T-helper 1 cell treated with Interleukin-12 subunit alpha and Interleukin-12 subunit beta and Interleukin-4 antibody, amounts not matched to agents 30 μg/mL and 1 μg/mL, for 36 hours (primary cell): ENCODE measurements at regions not wholly inside any gene's neighbourhood (a gene's known extent, or its start where the extent isn't known, plus 50 kb on each side); places are given as distances from the start of the nearest gene placed in this dataset.
"Not testable (repeated sequence)": the region's sequence is repeated elsewhere in the genome, so short reads cannot be mapped to it uniquely, and the experiment has no call there.

Source experiments
- H3K27ac Mint-ChIP-seq: one replicate; pipeline ENCODE4 v1.8.0; 2021; ENCODE audit warnings: mild to moderate bottlenecking, mixed read lengths
- H3K27me3 Mint-ChIP-seq: one replicate; pipeline ENCODE4 v1.8.0; 2021; ENCODE audit warnings: low read depth, mixed read lengths
- H3K36me3 Mint-ChIP-seq: one replicate; pipeline ENCODE4 v1.8.0; 2021; ENCODE audit warnings: low read depth, mixed read lengths
- H3K4me1 Mint-ChIP-seq: one replicate; pipeline ENCODE4 v1.8.0; 2021; ENCODE audit warnings: low read depth, mixed read lengths
- H3K4me3 Mint-ChIP-seq: one replicate; pipeline ENCODE4 v1.8.0; 2021; ENCODE audit warnings: mild to moderate bottlenecking, moderate library complexity, mixed read lengths
- H3K9me3 Mint-ChIP-seq: one replicate; pipeline ENCODE4 v1.8.0; 2021; ENCODE audit warnings: mixed read lengths

DNA sequence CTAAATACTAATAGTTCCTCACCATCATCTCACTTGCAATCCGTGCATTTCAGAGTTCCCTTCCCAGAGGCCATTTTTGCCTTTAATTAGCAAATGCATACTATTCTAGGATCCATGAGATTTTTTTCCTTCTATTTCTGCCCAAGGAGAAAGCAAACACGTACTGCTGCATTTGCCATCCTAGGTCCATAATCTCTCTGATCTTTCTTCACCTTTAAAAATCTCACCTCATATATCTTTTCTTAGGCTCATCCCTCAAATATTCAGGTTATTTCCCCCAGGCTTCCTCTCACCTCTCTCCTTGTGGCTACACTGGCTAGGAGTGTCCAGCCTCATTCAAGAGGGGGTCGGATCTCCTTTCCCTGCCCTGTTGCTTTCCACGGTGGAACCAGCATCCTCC lies 338.6 kb downstream of the SETD4 start:
- Mint-ChIP-seq H3K36me3 (no peaks in the 10 kb centered on the region), H3K4me1 (no peaks in the 10 kb centered on the region), H3K9me3 (peaks cover 8% of the 10 kb centered on the region), H3K27me3 (peaks cover 5% of the 10 kb centered on the region), H3K4me3 (no peak overlapping the region), H3K27ac (no peak overlapping the region)

- peaks cover 9% of the 10 kb centered on the region for H3K27me3 Mint-ChIP-seq
- H3K9me3 Mint-ChIP-seq = peaks cover 5% of the 10 kb centered on the region
- no peaks in the 10 kb centered on the region for H3K36me3 Mint-ChIP-seq
- no peaks in the 10 kb centered on the region for H3K4me1 Mint-ChIP-seq
- no peak overlapping the region for H3K4me3 Mint-ChIP-seq
- no peak overlapping the region for H3K27ac Mint-ChIP-seq
Observed at GRCh38 chr21:35720208-35720731, 340.1 kb downstream of the SETD4 start.

GRCh38 chr21:35719080-35719479 lies 341.2 kb downstream of the SETD4 start:
- Mint-ChIP-seq H3K36me3 (no peaks in the 10 kb centered on the region), H3K4me1 (no peaks in the 10 kb centered on the region), H3K27ac (no peak overlapping the region), H3K4me3 (no peak overlapping the region), H3K9me3 (no peaks in the 10 kb centered on the region), H3K27me3 (peaks cover 13% of the 10 kb centered on the region)

DNA sequence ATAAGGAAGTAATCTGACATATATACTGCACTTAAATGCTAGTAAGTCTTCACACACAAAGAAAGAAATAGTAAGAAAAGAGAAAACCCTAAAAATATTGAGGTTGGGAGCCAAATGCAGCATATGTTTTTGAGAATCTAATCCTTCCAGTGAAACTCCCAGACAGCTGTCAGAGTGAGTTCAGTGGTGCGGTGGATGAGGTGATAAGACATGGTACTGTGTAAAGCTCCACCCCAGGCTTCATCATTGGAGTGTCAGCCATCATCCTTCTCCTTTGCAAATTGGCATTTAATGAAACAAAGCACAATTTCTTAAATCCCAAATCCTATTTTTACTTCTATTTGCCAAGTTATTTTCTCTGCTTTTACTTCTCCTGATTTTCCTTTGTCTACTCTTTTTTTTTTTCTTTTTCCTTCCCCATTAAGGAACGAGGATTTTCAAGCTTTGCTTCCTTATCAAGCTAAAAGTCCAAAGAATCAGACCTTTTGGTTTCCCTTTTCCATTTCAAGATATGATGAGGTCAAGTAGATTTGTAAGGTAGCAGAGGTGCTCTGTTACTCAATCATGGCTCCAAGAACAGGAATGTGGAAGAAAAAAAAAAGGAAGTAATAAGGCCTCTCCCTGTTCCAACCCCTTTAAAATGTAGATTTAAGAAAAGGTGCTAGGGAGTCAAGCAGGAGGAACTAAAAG lies 343.3 kb downstream of the SETD4 start:
- H3K36me3 Mint-ChIP-seq = no peaks in the 10 kb centered on the region

DNA sequence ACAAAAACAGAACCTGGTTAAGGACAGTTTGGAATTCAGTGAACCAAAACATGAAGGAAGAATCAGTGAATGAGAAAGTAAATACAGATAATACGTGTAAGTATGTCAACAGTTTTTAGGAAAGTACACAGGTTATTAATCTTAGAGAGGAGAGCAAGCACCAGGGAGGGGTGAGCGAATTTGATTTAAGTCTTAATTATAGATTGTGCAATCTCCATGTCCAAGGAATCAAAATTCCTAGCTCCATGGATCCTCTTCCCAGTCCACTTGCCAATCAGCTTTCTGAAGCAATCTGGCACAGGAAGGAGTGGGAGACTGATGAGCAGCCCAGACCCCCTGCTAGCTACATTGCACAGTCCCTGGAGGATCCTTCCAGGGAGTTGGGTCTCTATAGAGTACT lies 346.4 kb downstream of the SETD4 start:
- Mint-ChIP-seq H3K36me3 (no peaks in the 10 kb centered on the region), H3K27me3 (peaks cover 14% of the 10 kb centered on the region), H3K4me1 (no peaks in the 10 kb centered on the region), H3K27ac (no peak overlapping the region), H3K4me3 (no peak overlapping the region), H3K9me3 (no peaks in the 10 kb centered on the region)

More for the DNA sequence above, 343.3 kb downstream of the SETD4 start:
- Mint-ChIP-seq H3K27ac (no peak overlapping the region), H3K4me1 (no peaks in the 10 kb centered on the region), H3K27me3 (peaks cover 8% of the 10 kb centered on the region), H3K4me3 (no peak overlapping the region), H3K9me3 (no peaks in the 10 kb centered on the region)

DNA sequence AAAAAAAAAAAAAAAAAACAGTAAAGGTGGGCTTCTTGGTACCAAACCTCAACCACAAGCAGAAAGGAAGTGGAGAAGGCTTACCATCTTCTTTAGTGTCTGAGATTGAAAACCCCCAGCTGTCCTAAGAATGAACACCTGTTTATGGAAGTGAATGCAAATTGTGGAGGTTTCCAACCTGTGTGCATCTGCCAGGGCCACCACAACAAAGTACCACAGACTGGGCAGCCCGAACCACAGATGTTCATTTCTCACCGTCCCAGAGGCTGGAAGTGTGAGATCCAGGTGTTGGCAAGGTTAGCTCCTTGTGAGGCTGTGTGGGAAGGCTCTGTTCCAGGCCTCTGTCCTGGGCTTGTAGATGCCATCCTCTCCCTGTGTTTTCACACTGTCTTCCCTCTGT lies 348.7 kb downstream of the SETD4 start:
- H3K4me3 Mint-ChIP-seq = no peak overlapping the region
- H3K27me3 Mint-ChIP-seq = peaks cover 18% of the 10 kb centered on the region
- no peak overlapping the region for H3K27ac Mint-ChIP-seq
- no peaks in the 10 kb centered on the region for H3K36me3 Mint-ChIP-seq
- H3K9me3 Mint-ChIP-seq = no peaks in the 10 kb centered on the region
- no peaks in the 10 kb centered on the region for H3K4me1 Mint-ChIP-seq

- H3K4me3 Mint-ChIP-seq = no peak overlapping the region
- H3K27ac Mint-ChIP-seq = no peak overlapping the region
- no peaks in the 10 kb centered on the region for H3K36me3 Mint-ChIP-seq
- H3K27me3 Mint-ChIP-seq = peaks cover 17% of the 10 kb centered on the region
- no peaks in the 10 kb centered on the region for H3K4me1 Mint-ChIP-seq
- H3K9me3 Mint-ChIP-seq = no peaks in the 10 kb centered on the region
Observed at GRCh38 chr21:35711213-35711612, 349.1 kb downstream of the SETD4 start.

GRCh38 chr21:35709990-35710389 lies 350.3 kb downstream of the SETD4 start:
- H3K27me3 Mint-ChIP-seq = peaks cover 11% of the 10 kb centered on the region
- H3K9me3 Mint-ChIP-seq, H3K4me3 Mint-ChIP-seq, H3K36me3 Mint-ChIP-seq, H3K4me1 Mint-ChIP-seq, H3K27ac Mint-ChIP-seq: not testable (repeated sequence)

GRCh38 chr21:35705888-35706287 lies 354.4 kb downstream of the SETD4 start:
- Mint-ChIP-seq H3K27ac (no peak overlapping the region), H3K4me1 (no peaks in the 10 kb centered on the region), H3K9me3 (no peaks in the 10 kb centered on the region), H3K4me3 (no peak overlapping the region), H3K27me3 (peaks cover 18% of the 10 kb centered on the region), H3K36me3 (no peaks in the 10 kb centered on the region)

GRCh38 chr21:35705237-35705887 lies 355.0 kb downstream of the SETD4 start:
- H3K9me3 Mint-ChIP-seq = no peaks in the 10 kb centered on the region
- H3K36me3 Mint-ChIP-seq = no peaks in the 10 kb centered on the region
- H3K4me1 Mint-ChIP-seq = no peaks in the 10 kb centered on the region
- H3K27me3 Mint-ChIP-seq = peaks cover 16% of the 10 kb centered on the region
- H3K4me3 Mint-ChIP-seq = no peak overlapping the region
- no peak overlapping the region for H3K27ac Mint-ChIP-seq

DNA sequence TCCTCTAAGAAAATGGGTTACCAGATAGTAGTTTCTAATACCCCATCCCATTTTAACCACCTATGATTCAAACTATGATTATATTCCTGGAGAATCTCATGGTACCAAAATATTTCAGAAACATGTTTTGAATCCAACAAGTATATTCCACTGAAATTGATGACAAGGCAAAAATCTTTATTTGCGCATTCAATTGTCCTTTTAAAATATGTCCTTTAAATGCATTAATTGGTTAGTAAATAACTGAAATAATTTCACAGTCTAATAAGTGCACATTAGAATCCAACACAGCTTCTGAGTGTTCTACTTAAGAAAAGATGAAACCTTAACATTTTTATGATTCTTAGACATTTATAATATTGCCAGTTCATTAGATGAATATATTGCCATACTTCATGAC lies 356.6 kb downstream of the SETD4 start:
- H3K9me3 Mint-ChIP-seq = no peaks in the 10 kb centered on the region
- no peak overlapping the region for H3K4me3 Mint-ChIP-seq
- H3K27ac Mint-ChIP-seq = no peak overlapping the region
- H3K36me3 Mint-ChIP-seq = no peaks in the 10 kb centered on the region
- peaks cover 13% of the 10 kb centered on the region for H3K27me3 Mint-ChIP-seq
- no peaks in the 10 kb centered on the region for H3K4me1 Mint-ChIP-seq

DNA sequence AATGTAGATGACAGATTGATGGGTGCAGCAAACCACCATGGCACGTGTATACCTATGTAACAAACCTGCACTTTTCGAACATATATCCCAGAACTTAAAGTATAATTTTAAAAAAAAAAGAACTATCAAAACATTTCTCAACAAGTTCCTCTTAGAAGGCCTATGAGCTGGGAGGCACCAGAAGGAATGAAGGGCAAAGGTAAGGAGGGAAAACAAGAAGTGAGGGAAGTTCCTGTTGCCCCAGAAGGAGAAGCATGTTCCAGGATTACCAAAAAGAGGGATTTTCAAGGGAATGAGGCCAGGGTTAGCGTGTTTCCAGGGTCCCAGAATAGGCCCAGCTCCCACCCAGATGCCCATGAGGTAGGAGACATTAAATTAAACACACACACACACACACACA lies 361.0 kb downstream of the SETD4 start:
- Mint-ChIP-seq H3K27me3 (peaks cover 11% of the 10 kb centered on the region), H3K4me1 (no peaks in the 10 kb centered on the region), H3K27ac (no peak overlapping the region), H3K9me3 (no peaks in the 10 kb centered on the region), H3K36me3 (no peaks in the 10 kb centered on the region), H3K4me3 (no peak overlapping the region)

- H3K36me3 Mint-ChIP-seq = no peaks in the 10 kb centered on the region
- H3K27me3 Mint-ChIP-seq = peaks cover 6% of the 10 kb centered on the region
- no peak overlapping the region for H3K27ac Mint-ChIP-seq
- H3K4me3 Mint-ChIP-seq = no peak overlapping the region
- H3K9me3 Mint-ChIP-seq = no peaks in the 10 kb centered on the region
- H3K4me1 Mint-ChIP-seq = no peaks in the 10 kb centered on the region
Observed at GRCh38 chr21:35697321-35697808, 363.0 kb downstream of the SETD4 start.

DNA sequence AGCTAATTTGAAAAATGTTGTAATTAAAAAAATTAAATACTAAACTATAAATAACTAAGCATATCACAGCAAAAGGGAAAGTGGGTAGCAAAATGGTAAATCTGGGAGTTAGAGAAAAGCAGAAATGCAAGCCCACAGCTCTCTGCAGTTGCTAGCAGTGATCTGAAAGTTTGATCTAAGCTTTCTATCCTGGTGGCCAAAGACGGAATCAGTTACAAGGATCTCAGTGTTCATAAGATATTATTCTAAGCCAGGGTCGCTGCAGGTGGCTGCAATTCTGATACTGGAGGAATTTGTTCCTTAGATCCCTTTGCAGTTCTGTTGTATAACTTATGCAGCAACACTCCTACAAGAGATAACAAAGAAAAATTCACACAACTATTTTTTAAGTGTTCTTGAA lies 363.7 kb downstream of the SETD4 start:
- Mint-ChIP-seq H3K36me3 (no peaks in the 10 kb centered on the region), H3K9me3 (no peaks in the 10 kb centered on the region), H3K27me3 (peaks cover 6% of the 10 kb centered on the region), H3K4me1 (no peaks in the 10 kb centered on the region), H3K27ac (no peak overlapping the region), H3K4me3 (no peak overlapping the region)

DNA sequence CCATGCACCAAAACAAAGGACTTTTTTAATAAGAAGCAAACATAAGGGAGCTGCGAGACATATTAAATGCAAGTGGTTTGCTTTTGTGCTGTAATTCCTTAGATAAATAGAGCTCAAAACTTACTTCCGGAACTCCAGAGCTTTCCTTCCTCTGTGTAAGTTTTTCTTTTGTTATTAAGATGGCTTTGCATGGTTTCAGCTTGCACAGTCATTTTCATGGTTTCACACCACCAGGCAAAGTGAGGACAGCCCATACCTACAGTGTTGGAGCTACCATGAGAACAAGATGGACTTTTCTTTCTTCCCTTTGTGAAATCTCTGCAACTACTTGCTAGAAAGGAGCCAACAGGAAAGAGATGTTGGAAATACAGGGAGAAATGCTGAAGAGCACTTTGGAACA lies 368.0 kb downstream of the SETD4 start:
- H3K4me3 Mint-ChIP-seq = no peak overlapping the region

More for the DNA sequence above, 368.0 kb downstream of the SETD4 start:
- Mint-ChIP-seq H3K36me3 (no peaks in the 10 kb centered on the region), H3K27me3 (peaks cover 9% of the 10 kb centered on the region), H3K27ac (no peak overlapping the region), H3K9me3 (no peaks in the 10 kb centered on the region), H3K4me1 (no peaks in the 10 kb centered on the region)
